Lung (tissue), 11 donors: ENCODE measurements at regions not wholly inside any gene's neighbourhood (a gene's known extent, or its start where the extent isn't known, plus 50 kb on each side); places are given as distances from the start of the nearest gene placed in this dataset.

Source experiments
- ATAC-seq: fragments of 200-7000 bp; cut with Tn5 transposase; one replicate; pipeline ENCODE4 v1.9.1; 2020; ENCODE audit warnings: moderate number of reproducible peaks; ENCODE audit not compliant: insufficient read depth, low FRiP score
- DNase-seq, 3 donors: peaks; one replicate each; pipeline ENCODE4 v3.0.0-alpha.2; 2013 to 2017
- H3K27ac ChIP-seq, 2 donors: one replicate each; pipeline ENCODE4 v1.5.1; 2013; ENCODE audit warnings: mild to moderate bottlenecking in 2 of 2, moderate library complexity in 2 of 2, control low read depth in 1 of 2, inconsistent platforms in 1 of 2, low read depth in 1 of 2, low read length in 1 of 2
- H3K27me3 ChIP-seq, 3 donors: one replicate each; pipeline ENCODE4 v1.5.1; 2013; ENCODE audit warnings: low read length in 2 of 3; ENCODE audit not compliant: control insufficient read depth in 3 of 3, insufficient read depth in 3 of 3
- H3K36me3 ChIP-seq, 4 donors: one replicate each; pipeline ENCODE4 v1.5.1; 2013; ENCODE audit warnings: low read length in 4 of 4, mild to moderate bottlenecking in 1 of 4, moderate library complexity in 1 of 4; ENCODE audit not compliant: control insufficient read depth in 4 of 4, insufficient read depth in 4 of 4
- H3K4me1 ChIP-seq, 5 donors: one replicate each; pipeline ENCODE4 v1.5.1; 2013; ENCODE audit warnings: low read length in 5 of 5, mild to moderate bottlenecking in 2 of 5, moderate library complexity in 1 of 5; ENCODE audit not compliant: control insufficient read depth in 5 of 5, insufficient read depth in 5 of 5
- H3K4me3 ChIP-seq: one replicate; pipeline ENCODE4 v1.5.1; 2013; ENCODE audit warnings: mild to moderate bottlenecking, control low read depth, moderate library complexity
- H3K9ac ChIP-seq, 2 donors: one replicate each; pipeline ENCODE4 v1.5.1; 2013; ENCODE audit warnings: low read length in 2 of 2, control low read depth in 1 of 2; ENCODE audit not compliant: insufficient read depth in 1 of 2
- H3K9me3 ChIP-seq, 4 donors: one replicate each; pipeline ENCODE4 v1.5.1; 2013; ENCODE audit warnings: low read length in 3 of 4, mild to moderate bottlenecking in 1 of 4, moderate library complexity in 1 of 4; ENCODE audit not compliant: control insufficient read depth in 4 of 4, insufficient read depth in 3 of 4
- CTCF ChIP-seq: IDR thresholded peaks from 2 replicates; pipeline ENCODE4 v1.5.1; 2012; ENCODE audit warnings: mild to moderate bottlenecking; ENCODE audit errors: control extremely low read depth, extremely low read depth
- WGBS, 2 donors: extraction: QIAGEN DNeasy Blood & Tissue Kit; methylation state at CpG; one replicate each; pipeline ENCODE4 v1.1.7; 2013; 5-methylcytosine and 5-hydroxymethylcytosine counted together
- donor health status: control.
- donor health status: control.
- donor health status: Bipolar disorder and iron deficiency.
- donor health status: healthy.
- donor health status: DM: yes; HTN: yes; CAD: no.

GRCh38 chr5:167899490-167900070, 391.9 kb upstream of the WWC1 start:
- 79 to 86% methylated on average over 8 of the region's 8 CpGs for WGBS, 2 donors
- H3K36me3 ChIP-seq = no peaks in the 10 kb centered on the region
- H3K4me1 ChIP-seq = no peaks in the 10 kb centered on the region
- no peak for ATAC-seq
- no peak overlapping the region for H3K27ac ChIP-seq
- DNase-seq = no peak
- H3K4me3 ChIP-seq = no peak overlapping the region
- TF ChIP-seq CTCF = no peak
- H3K9me3 ChIP-seq = peaks cover 0 to 2% (median 0%) of the 10 kb centered on the region in 4 donors
- H3K9ac ChIP-seq = no peak overlapping the region
- peaks cover 0 to 5% (median 0%) of the 10 kb centered on the region in 3 donors for H3K27me3 ChIP-seq

- Histone ChIP-seq H3K4me1 (no peaks in the 10 kb centered on the region), H3K9me3 (peaks cover 0 to 2% (median 0%) of the 10 kb centered on the region in 4 donors), H3K36me3 (no peaks in the 10 kb centered on the region), H3K9ac (no peak overlapping the region), H3K4me3 (no peak overlapping the region), H3K27ac (no peak overlapping the region), H3K27me3 (peaks cover 0 to 5% (median 0%) of the 10 kb centered on the region in 3 donors)
- WGBS, 2 donors = 75 to 80% methylated on average over 6 of the region's 6 CpGs
- ATAC-seq = no peak
- no peak for TF ChIP-seq CTCF
- DNase-seq = no peak
Measured at GRCh38 chr5:167900340-167900935, 391.0 kb upstream of the WWC1 start.

- WGBS, 2 donors = 49 to 58% methylated on average over 9 of the region's 9 CpGs
- ATAC-seq = no peak
Measured at GRCh38 chr5:167902298-167902697, 389.1 kb upstream of the WWC1 start.

More at GRCh38 chr5:167902298-167902697, 389.1 kb upstream of the WWC1 start:
- Histone ChIP-seq H3K36me3 (no peaks in the 10 kb centered on the region), H3K4me3 (no peak overlapping the region), H3K9me3 (no peaks in the 10 kb centered on the region), H3K4me1 (no peaks in the 10 kb centered on the region), H3K27ac (no peak overlapping the region), H3K9ac (no peak overlapping the region), H3K27me3 (no peaks in the 10 kb centered on the region)
- TF ChIP-seq CTCF = no peak
- no peak for DNase-seq
